Activated T-cell treated with anti-CD3 and anti-CD28 coated beads, Interleukin-2, amount 50 U/mL, for 72 hours (primary cell): ENCODE measurements at regions not wholly inside any gene's neighbourhood (a gene's known extent, or its start where the extent isn't known, plus 50 kb on each side); places are given as distances from the start of the nearest gene placed in this dataset.
A peak's percentile ranks its signal among the peaks of the same experiment; 100 is the strongest.

Source experiments
- ATAC-seq, 2 donors: fragments of 150-1000 bp; cut with Tn5 transposase; replicated peaks in 1 of 2; 2 replicates each; pipeline ENCODE4 v1.10.0; 2021; ENCODE audit warnings: moderate library complexity in 2 of 2, mild to moderate bottlenecking in 1 of 2
- DNase-seq, 2 donors: peaks; one replicate each; pipeline ENCODE4 v3.0.0; 2021 to 2022; ENCODE audit warnings: mixed read lengths in 1 of 2
- H3K27ac Mint-ChIP-seq: one replicate; pipeline ENCODE4 v1.8.0; 2022; ENCODE audit warnings: mild to moderate bottlenecking, moderate library complexity, mixed read lengths
- H3K27me3 Mint-ChIP-seq: one replicate; pipeline ENCODE4 v1.8.0; 2022; ENCODE audit warnings: low read depth, mixed read lengths
- H3K36me3 Mint-ChIP-seq, 2 donors: one replicate each; pipeline ENCODE4 v1.8.0; 2022; ENCODE audit warnings: mixed read lengths in 2 of 2, mild to moderate bottlenecking in 1 of 2; ENCODE audit not compliant: insufficient read depth in 2 of 2
- H3K4me1 Mint-ChIP-seq: one replicate; pipeline ENCODE4 v1.8.0; 2022; ENCODE audit warnings: low read depth, mixed read lengths
- H3K4me3 Mint-ChIP-seq, 2 donors: one replicate each; pipeline ENCODE4 v1.8.0; 2022; ENCODE audit warnings: mild to moderate bottlenecking in 2 of 2, mixed read lengths in 2 of 2, moderate library complexity in 2 of 2
- H3K9me3 Mint-ChIP-seq, 2 donors: one replicate each; pipeline ENCODE4 v1.8.0; 2022; ENCODE audit warnings: mixed read lengths in 2 of 2

DNA sequence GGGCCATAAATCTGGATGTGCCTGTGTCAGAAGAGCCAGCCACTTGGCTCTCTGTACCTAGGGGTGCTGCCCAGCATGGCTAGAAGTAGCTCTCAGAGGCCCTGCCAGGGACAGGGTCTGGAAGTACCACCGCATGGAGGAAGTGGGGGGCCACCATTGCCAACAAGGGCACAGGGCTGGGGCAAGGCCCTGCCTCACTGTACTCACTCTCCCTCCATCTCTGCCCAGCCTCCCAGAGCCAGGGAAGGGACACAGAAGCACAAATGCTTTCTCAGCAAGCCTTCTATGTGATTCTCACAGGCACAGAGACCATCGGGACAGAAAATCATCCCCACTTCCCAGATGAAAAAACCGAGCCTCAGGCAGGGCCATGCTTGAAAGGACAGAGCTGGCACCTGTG, 138.1 kb downstream of the C5orf15 start:
- peaks cover 10% of the 10 kb centered on the region for H3K27me3 Mint-ChIP-seq
- H3K36me3 Mint-ChIP-seq = no peaks in the 10 kb centered on the region
- no peak overlapping the region for H3K4me3 Mint-ChIP-seq
- no peak overlapping the region for H3K27ac Mint-ChIP-seq
- H3K4me1 Mint-ChIP-seq = peaks cover 21% of the 10 kb centered on the region
- ATAC-seq = no peak
- no peaks in the 10 kb centered on the region for H3K9me3 Mint-ChIP-seq
- DNase-seq = no peak

DNA sequence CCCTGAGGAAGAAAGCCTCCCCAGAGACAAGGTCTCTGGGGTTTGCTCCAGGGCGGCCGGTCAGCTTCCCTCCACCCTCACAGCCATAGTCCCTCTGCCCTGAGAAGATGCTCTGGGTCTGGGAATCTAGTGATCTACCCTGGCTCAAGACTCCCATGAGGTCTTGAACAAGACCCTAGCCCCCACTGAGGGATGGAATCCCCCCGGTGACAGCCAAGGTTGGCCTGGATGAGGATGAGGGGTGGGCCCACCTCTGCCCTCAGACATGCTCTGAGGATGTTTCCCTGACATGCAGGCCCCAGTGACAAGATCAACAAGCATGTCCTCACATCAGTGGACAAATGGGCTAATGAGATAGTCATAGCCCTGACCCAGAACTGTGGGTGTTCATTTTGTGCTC, 138.6 kb downstream of the C5orf15 start:
- no peak overlapping the region for H3K4me3 Mint-ChIP-seq

DNA sequence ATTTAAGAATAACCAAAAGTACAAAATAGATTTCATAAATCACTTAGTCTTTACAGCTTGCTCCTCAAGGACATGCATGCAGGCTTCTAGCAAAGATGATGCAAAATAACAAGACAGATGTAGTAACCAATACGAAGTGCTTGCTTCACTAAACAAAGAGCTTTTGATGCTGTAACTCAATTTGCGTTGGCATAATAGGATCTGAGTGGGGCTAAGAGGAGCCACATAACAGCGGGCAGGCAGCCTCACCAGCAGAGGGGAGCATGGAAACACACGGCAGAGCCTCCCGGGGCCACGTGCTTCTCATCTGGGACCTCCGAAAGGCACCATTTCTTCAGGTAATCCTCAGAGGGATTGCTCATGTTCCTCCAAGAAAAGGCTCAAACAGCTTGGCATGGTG, 139.7 kb downstream of the C5orf15 start:
- Mint-ChIP-seq H3K27ac (no peak overlapping the region), H3K9me3 (no peaks in the 10 kb centered on the region), H3K4me1 (peaks cover 34% of the 10 kb centered on the region), H3K4me3 (no peak overlapping the region), H3K36me3 (no peaks in the 10 kb centered on the region), H3K27me3 (peaks cover 5% of the 10 kb centered on the region)
- no peak for ATAC-seq
- DNase-seq = no peak

More for the DNA sequence above, 138.6 kb downstream of the C5orf15 start:
- peaks cover 26% of the 10 kb centered on the region for H3K4me1 Mint-ChIP-seq
- no peak for DNase-seq
- H3K36me3 Mint-ChIP-seq = no peaks in the 10 kb centered on the region
- H3K9me3 Mint-ChIP-seq = no peaks in the 10 kb centered on the region
- peaks cover 10% of the 10 kb centered on the region for H3K27me3 Mint-ChIP-seq
- no peak for ATAC-seq
- no peak overlapping the region for H3K27ac Mint-ChIP-seq

DNA sequence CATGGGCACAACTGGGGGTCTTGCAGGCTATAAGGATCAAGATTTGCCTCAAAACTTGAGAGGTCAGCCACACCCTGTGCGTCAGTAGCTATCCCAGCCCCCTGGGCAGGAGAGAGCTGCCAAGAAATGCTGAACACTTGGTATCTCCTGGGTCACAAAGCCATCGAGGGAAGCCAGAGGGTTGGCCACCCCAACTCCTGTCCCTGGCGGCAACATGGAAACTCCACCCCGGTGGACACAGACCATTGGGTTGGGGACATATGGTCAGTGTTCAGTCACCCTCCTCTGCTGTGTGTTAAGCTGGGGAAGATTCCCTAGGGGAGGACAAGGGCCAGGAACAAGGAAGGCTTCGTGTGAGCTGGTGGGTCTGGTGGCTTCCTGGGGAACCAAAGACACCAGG, 140.6 kb downstream of the C5orf15 start:
- H3K4me3 Mint-ChIP-seq = no peak overlapping the region
- H3K9me3 Mint-ChIP-seq = no peaks in the 10 kb centered on the region
- H3K27ac Mint-ChIP-seq = no peak overlapping the region
- DNase-seq (no peak), ATAC-seq (no peak)
- H3K36me3 Mint-ChIP-seq = no peaks in the 10 kb centered on the region
- peaks cover 34% of the 10 kb centered on the region for H3K4me1 Mint-ChIP-seq
- no peaks in the 10 kb centered on the region for H3K27me3 Mint-ChIP-seq

DNA sequence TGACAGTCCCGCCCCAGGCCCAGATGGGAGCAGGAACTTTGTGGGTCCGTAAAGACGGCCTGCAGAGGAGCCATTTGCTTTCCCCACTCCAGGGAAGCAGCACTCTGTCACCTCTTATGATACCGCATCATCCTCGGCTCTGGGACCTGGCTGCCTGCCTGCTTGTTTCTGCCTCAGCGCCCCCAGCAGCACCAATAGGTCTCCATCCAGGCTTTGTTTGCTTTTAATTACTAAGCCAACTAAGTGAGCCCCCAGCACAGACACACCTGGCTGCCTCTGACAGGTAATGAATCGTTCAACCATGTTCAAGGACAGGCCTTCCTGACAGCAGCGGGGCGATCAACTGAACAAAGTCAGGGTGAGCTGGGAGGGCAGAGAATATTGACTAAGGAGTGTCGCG, 141.4 kb downstream of the C5orf15 start:
- Mint-ChIP-seq H3K27me3 (peaks cover 6% of the 10 kb centered on the region), H3K27ac (no peak overlapping the region), H3K9me3 (no peaks in the 10 kb centered on the region), H3K36me3 (no peaks in the 10 kb centered on the region), H3K4me1 (peaks cover 34% of the 10 kb centered on the region), H3K4me3 (no peak overlapping the region)
- no peak for ATAC-seq
- no peak for DNase-seq

DNA sequence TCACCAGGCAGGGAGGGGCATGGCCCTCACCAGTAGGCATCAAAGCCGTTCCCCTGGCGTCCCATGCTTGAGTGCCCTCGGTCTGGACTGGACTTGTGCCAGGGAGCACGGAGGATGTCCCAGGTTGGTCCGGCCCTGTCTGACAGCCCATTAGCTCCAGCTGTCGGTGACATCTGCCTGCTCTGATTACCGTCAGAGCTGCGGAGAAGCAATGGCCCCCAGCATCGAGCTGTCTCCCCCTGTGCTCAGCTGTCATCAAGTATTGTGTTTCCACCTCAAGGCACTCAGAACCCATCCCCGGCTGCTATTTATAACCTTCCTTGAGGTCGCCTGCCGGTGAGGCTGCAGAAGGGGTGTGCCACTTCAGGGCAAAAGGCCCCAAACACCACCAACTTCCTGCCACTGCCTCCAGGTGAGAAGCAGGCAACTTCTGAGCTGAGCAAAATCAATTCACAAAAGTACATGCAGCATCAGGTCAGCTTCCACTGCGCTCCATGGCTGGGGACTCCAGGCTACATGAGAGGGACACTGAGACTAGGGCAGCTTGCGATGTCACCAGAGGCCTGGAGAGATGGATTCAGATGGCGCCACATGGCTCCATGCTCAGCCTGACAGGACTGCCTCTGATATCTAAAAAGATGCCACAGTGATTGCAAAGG, 142.7 kb downstream of the C5orf15 start:
- Mint-ChIP-seq H3K27ac (no peak overlapping the region), H3K27me3 (peaks cover 7% of the 10 kb centered on the region), H3K4me1 (peaks cover 28% of the 10 kb centered on the region), H3K9me3 (no peaks in the 10 kb centered on the region), H3K4me3 (peak overlapping the region in 1 of 2 donors; percentile 7), H3K36me3 (no peaks in the 10 kb centered on the region)
- ATAC-seq (peak; percentile 61 to 64), DNase-seq (peak; percentile 7 to 16)

DNA sequence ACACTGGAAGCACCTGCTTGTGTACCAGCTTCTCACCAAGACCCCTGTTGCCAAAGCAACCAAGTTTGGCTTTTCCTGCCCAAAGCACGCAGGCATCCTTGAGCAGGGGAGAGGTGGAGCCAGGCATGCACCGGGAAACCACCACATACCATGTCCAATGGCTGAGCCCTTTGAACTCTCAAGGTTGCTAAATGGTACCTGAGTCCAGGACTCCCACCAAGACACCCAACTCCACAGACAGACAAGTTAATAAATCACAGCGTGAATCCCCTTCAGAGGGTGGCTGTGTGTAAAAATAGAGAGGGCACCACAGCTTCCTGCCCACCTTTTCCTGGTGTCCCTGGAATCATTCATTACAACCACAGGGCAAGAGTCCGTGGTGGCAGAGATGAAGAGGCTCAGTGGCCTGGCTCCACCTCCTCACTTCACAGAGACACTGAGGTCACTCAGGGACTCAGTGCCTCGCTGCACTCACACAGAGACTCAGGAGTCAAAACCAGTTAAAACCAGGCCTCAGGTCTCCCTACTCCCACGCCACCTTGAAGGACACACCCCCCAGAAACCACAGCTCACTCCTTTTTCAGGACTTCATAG, 143.7 kb downstream of the C5orf15 start:
- H3K27me3 Mint-ChIP-seq = peaks cover 15% of the 10 kb centered on the region
- no peaks in the 10 kb centered on the region for H3K36me3 Mint-ChIP-seq
- H3K4me3 Mint-ChIP-seq = peak overlapping the region; percentile 26 to 31
- ATAC-seq (peak; percentile 82 to 87), DNase-seq (peak; percentile 27 to 39)
- no peaks in the 10 kb centered on the region for H3K9me3 Mint-ChIP-seq
- no peak overlapping the region for H3K27ac Mint-ChIP-seq
- peaks cover 28% of the 10 kb centered on the region for H3K4me1 Mint-ChIP-seq

DNA sequence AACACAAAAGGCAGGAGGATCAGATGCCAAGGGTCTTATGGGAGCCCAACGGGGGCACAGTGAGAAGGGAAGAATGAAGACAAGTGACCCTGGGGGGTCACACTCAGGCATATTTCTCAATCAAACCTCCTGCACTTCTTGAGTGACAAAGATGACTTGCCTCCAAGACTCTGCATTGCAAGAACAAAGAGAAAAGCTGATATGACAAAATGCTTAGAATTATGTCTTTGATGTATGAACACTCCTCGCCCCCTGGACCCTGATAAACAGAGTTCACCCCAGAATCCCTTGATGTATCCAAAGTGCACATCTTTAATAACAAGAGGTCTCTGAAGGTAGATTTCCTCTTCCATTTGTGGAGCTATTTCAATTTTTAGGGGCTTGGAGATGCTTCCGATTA, 146.5 kb downstream of the C5orf15 start:
- ATAC-seq (no peak), DNase-seq (no peak)
- peaks cover 28% of the 10 kb centered on the region for H3K4me1 Mint-ChIP-seq
- H3K9me3 Mint-ChIP-seq = no peaks in the 10 kb centered on the region
- H3K36me3 Mint-ChIP-seq = no peaks in the 10 kb centered on the region
- H3K27ac Mint-ChIP-seq = no peak overlapping the region
- H3K27me3 Mint-ChIP-seq = peaks cover 15% of the 10 kb centered on the region
- no peak overlapping the region for H3K4me3 Mint-ChIP-seq

DNA sequence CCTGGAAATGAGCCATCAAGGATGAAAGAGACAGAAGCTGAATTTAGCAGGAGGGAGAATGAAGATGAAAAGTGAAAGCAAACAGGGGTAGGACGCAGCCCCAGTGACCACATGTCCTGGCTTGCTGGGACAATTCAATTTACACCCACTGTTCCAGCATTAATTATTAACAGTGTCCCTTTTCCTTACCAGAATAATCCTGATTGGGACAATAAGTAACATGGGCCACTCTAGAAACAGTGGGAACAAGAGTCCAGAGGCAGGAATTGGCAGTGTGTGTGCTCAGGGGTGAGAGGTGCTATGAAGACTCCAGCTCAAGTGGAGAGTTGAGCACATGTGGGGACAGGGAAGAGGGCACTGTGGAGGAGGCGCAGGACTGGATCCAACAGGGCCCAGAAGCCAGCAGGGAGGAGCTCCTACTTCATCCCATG, 147.1 kb downstream of the C5orf15 start:
- H3K4me3 Mint-ChIP-seq = no peak overlapping the region
- no peak overlapping the region for H3K27ac Mint-ChIP-seq
- no peaks in the 10 kb centered on the region for H3K9me3 Mint-ChIP-seq
- DNase-seq (no peak), ATAC-seq (no peak)
- peaks cover 24% of the 10 kb centered on the region for H3K4me1 Mint-ChIP-seq
- peaks cover 15% of the 10 kb centered on the region for H3K27me3 Mint-ChIP-seq
- no peaks in the 10 kb centered on the region for H3K36me3 Mint-ChIP-seq

DNA sequence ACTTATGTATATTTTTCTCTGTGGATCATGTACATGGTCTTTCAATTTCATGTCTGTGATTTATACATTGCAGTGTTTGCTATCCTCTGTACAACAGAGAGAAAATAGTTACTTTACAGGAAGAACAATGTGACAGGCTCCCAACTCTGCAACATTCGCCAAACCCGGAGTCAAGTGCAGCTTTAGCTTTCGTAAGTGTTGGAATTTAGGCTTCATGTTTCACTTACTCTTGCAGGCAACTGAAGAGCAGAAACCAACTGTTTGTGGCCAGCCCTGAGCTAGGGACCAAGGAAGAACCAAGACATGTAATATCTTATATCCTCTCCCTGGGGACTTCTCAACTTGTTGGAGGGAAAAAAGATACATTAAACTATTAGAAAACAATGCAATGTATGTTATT, 147.9 kb downstream of the C5orf15 start:
- no peak overlapping the region for H3K4me3 Mint-ChIP-seq
- DNase-seq = no peak

DNA sequence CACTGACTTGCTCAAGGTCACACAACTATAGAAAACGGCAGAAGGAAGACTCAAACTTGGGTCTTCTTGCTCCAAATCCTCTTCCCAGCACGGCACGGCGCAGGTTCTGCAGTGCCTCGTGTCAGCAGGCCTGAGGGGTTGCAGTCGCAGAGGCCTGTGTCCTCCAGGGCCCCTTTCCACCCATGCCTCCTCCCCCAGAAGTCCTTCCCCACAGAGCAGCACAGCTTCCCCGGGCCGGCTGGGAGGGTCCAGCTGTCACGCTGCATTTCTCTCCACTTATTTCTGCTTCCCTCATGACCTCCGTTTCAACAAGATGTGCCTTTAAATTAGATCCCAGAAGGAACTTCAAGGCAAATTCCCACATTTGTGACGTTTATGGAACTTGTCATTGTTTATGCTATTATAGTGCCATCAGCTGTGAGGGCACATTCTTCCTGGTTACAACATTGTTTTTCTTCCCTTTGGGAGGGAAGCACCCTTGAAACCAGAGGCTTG, 148.4 kb downstream of the C5orf15 start:
- DNase-seq (no peak), ATAC-seq (no peak)
- Mint-ChIP-seq H3K27ac (no peak overlapping the region), H3K4me1 (peaks cover 11% of the 10 kb centered on the region), H3K9me3 (no peaks in the 10 kb centered on the region), H3K27me3 (peaks cover 15% of the 10 kb centered on the region), H3K36me3 (no peaks in the 10 kb centered on the region), H3K4me3 (no peak overlapping the region)

More for the DNA sequence above, 147.9 kb downstream of the C5orf15 start:
- H3K36me3 Mint-ChIP-seq = no peaks in the 10 kb centered on the region
- ATAC-seq = no peak
- H3K4me1 Mint-ChIP-seq = peaks cover 16% of the 10 kb centered on the region
- no peak overlapping the region for H3K27ac Mint-ChIP-seq
- H3K9me3 Mint-ChIP-seq = no peaks in the 10 kb centered on the region
- H3K27me3 Mint-ChIP-seq = peaks cover 15% of the 10 kb centered on the region

DNA sequence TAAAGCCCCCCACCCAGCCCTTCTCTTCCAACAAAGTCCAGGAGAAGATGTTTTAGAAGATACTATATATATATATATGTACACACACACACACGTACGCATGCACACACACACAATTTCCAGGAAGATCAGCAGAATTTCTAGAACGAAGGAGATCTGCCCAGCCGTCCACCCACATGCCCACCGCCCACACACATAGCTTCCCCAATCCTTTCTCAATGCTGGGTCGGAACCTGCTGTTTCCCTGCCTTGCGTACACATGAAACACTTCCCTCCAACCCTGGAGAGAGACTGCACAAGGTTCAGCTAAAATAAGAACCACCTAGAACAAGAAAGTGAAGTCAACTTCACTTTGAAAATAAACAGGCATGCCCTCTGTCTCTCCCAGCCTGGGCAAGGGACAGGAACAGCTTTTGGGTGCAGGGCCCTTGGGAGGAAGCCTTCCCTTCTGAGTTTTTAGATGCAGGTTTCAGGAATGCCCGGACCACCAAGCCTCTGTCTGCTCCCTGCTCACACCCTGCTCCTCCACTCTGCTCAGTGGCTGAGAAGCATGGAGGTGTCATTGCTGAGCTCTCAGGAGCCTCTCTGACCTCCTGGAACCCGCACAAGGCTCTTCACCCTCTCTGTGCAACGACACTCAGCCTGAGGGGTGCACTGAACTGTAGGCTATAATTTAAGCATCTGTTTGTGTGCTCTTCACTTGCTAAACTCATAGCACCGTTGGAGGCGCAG, 149.4 kb downstream of the C5orf15 start:
- DNase-seq = no peak
- H3K4me1 Mint-ChIP-seq = peaks cover 1% of the 10 kb centered on the region

DNA sequence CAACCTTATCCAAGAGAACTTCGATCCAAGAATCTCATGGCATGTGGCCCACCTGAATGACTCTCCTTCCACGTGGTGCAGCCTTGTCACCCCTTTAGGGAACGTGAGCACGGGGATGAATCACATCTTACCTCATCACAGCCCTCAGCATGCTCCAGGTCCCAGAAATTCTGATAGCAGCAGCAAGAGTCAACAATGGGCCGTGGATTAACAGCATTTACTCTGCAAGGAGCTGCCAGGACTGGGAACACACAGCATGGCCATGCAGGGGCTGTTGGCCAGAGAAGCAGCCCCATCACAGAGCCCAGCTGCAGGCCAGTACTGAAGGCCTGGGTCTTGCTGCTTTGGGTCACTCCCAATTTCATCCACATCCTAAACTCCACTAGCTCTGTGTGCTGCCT, 150.4 kb downstream of the C5orf15 start:
- H3K4me1 Mint-ChIP-seq = no peaks in the 10 kb centered on the region
- no peak for ATAC-seq
- no peak overlapping the region for H3K27ac Mint-ChIP-seq
- H3K9me3 Mint-ChIP-seq = no peaks in the 10 kb centered on the region
- H3K4me3 Mint-ChIP-seq = no peak overlapping the region
- H3K36me3 Mint-ChIP-seq = no peaks in the 10 kb centered on the region
- no peak for DNase-seq
- H3K27me3 Mint-ChIP-seq = peaks cover 25% of the 10 kb centered on the region

More for the DNA sequence above, 149.4 kb downstream of the C5orf15 start:
- Mint-ChIP-seq H3K4me3 (no peak overlapping the region), H3K27me3 (peaks cover 18% of the 10 kb centered on the region), H3K27ac (no peak overlapping the region), H3K36me3 (no peaks in the 10 kb centered on the region), H3K9me3 (no peaks in the 10 kb centered on the region)
- ATAC-seq = no peak
